ENCODE measurements at regions not wholly inside any gene's neighbourhood (a gene's known extent, or its start where the extent isn't known, plus 50 kb on each side); places are given as distances from the start of the nearest gene placed in this dataset.

DNA sequence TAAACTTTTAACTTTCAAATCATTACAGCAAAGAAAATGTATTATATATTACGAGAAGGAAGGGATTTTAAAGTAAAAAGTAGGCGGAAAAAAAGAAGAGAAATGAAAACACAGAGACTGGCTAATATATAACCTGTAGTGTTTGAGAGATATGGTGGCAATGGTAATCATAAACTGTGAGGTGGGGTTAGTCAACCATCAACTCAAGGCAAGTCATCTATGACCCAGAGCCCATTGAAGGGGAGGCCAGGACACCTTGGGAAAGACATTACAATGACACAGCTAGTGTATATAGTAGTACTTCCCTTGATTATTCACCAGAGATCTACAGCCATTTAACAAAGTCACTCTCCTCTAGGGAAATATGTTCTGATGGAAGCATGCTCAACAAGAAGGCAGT is 423.9 kb upstream of the PITX2 start:
- no peak overlapping the region for H3K4me3 ChIP-seq (ENCODE audit: low read depth, low read length)
- TF ChIP-seq, protein P1, sequence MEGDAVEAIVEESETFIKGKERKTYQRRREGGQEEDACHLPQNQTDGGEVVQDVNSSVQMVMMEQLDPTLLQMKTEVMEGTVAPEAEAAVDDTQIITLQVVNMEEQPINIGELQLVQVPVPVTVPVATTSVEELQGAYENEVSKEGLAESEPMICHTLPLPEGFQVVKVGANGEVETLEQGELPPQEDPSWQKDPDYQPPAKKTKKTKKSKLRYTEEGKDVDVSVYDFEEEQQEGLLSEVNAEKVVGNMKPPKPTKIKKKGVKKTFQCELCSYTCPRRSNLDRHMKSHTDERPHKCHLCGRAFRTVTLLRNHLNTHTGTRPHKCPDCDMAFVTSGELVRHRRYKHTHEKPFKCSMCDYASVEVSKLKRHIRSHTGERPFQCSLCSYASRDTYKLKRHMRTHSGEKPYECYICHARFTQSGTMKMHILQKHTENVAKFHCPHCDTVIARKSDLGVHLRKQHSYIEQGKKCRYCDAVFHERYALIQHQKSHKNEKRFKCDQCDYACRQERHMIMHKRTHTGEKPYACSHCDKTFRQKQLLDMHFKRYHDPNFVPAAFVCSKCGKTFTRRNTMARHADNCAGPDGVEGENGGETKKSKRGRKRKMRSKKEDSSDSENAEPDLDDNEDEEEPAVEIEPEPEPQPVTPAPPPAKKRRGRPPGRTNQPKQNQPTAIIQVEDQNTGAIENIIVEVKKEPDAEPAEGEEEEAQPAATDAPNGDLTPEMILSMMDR (IDR thresholded peaks at IDR 0.05; ENCODE audit: insufficient read depth, low read length), result no peak
- no peak for DNase-seq (ENCODE audit: low read depth)

DNA sequence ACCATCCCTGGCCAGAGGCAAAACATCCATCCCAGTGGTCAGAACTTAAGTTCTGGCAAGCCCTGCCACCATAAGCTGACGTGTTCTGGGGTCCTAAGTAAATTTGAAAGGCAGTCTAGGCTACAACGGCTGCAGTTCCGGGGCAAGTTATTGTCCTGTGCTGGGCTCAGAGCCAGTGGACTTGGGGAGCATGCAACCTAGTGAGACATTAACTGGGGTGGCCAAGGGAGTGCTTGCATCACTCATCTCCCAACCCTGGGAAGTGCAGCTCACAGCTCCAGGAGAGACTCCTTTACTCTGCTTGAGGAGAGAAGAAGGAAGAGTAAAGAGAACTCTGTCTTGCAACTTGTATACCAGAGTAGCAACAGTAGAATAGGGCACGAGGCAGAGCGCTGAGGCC is 425.4 kb upstream of the PITX2 start:
- no peak overlapping the region for H3K4me3 ChIP-seq (ENCODE audit: low read depth, low read length)
- TF ChIP-seq, protein P1 (IDR thresholded peaks at IDR 0.05; ENCODE audit: insufficient read depth, low read length), result no peak
- DNase-seq (ENCODE audit: low read depth), result no peak

DNA sequence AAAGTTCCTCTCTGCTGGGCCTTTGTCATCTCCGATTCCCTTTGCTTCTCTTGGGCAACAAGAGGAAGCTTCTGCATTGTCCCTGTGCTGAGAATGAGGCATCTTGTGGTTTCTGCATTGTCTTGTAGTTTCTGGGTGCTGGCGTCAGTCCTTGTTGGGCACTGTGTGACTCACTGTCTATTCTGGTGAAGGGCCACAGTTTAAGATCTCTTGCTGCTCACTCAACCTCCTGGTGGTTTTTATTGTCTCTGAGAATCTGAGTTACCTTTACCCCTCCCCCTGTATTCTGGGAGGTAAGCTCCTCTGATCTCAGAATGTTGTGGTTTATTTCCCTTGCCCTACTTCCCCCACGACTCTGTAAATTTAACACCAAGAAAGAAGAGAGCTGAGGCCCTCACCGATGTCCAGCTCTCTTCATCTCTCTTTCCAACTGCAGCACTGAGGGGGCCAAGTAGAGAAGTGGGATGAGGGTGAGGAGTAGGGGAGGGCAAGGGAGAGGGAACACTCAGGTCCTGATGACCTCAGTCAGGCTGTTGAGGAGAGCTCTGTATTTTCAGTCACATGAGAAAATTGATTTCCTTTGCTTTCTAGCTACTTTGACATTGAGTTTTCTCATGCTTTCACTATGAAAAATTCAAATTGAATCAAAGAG is 441.6 kb upstream of the PITX2 start:
- DNase-seq (ENCODE audit: low read depth), result peak; percentile 55
- TF ChIP-seq, protein P1 (IDR thresholded peaks at IDR 0.05; ENCODE audit: insufficient read depth, low read length), result no peak
- H3K4me3 ChIP-seq (ENCODE audit: low read depth, low read length), result no peak overlapping the region

DNA sequence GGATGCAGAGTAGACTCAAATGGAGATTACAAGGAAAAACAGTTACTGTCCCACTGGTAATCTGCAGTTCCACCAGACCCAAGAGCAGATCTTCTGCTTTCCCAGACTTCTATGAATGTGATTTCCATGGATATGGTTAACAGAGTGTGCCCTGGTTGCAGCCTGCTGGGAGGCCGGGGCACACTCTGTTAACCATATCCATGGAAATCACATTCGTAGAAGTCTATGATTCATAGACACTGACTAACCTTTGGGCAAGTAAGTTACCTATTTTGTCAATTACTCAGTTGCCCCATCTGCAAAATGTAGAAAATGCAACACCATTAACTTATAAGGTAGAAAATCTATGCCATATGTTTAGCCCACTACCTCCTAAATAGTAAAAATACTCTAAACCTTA is 443.1 kb upstream of the PITX2 start:
- TF ChIP-seq, protein P1 (IDR thresholded peaks at IDR 0.05; ENCODE audit: insufficient read depth, low read length), result no peak
- DNase-seq (ENCODE audit: low read depth), result no peak
- H3K4me3 ChIP-seq (ENCODE audit: low read depth, low read length), result no peak overlapping the region

DNA sequence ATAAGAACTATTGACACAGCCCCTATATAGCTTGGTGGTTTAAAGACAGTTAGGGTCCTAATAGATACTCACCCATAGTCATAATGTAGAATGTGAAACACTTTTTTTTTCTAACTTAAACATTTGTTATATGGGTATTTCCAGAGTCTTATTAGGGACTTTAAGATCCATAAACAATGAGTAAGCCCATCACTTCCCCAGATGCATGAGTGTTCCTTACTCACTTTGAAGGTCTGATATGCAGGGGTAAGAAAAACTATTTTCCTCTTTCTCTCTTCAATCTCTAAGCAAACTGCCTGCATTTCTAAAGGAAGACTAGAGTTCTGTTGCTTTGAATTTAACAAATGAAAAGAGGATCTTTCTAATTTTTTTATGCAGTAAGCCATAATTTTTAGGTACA is 443.6 kb upstream of the PITX2 start:
- TF ChIP-seq, protein P1 (IDR thresholded peaks at IDR 0.05; ENCODE audit: insufficient read depth, low read length), result no peak
- H3K4me3 ChIP-seq (ENCODE audit: low read depth, low read length), result no peak overlapping the region
- peak; percentile 15 for DNase-seq (ENCODE audit: low read depth)

DNA sequence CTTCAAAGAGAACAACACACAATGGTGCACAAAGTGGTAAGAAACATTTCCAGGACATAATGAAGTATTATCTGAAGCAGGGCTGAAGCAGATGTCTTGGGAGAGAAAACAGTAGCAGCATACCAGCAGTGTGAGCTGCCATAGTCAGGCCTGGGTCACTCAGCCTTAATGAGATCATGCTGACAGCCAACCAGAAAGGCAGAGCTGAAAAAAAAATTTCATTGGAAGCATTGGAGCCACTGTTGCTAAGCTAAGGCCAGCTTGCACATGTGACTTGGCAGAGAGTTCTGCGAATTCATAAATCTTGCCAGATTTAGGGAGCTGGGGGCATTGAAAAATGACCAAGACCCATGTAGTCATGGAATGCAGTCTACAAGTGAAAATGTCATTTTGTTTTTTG is 444.0 kb upstream of the PITX2 start:
- H3K4me3 ChIP-seq (ENCODE audit: low read depth, low read length), result no peak overlapping the region
- peak; percentile 38 for DNase-seq (ENCODE audit: low read depth)
- TF ChIP-seq, protein P1 (IDR thresholded peaks at IDR 0.05; ENCODE audit: insufficient read depth, low read length), result no peak

DNA sequence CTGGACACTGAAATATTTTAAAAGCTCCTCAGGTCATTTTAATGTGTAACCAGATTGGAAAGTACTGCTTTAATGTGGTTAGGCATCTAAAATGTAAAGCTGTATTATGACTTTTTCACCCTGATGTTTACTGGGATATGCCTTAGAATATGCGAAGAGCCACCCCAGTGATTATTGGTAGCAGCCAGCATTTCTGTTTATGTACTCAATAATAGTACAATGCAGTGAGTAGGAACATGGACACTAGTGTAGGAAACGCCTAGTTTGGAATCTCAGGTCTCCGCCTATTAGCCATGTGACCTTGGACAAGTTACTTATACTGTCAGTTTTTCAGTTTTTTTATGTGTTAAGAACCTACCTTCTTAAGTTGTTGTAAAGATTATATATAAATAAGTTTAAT is 446.0 kb upstream of the PITX2 start:
- TF ChIP-seq, protein P1 (IDR thresholded peaks at IDR 0.05; ENCODE audit: insufficient read depth, low read length), result no peak

More for the DNA sequence above, 446.0 kb upstream of the PITX2 start:
- no peak overlapping the region for H3K4me3 ChIP-seq (ENCODE audit: low read depth, low read length)
- DNase-seq (ENCODE audit: low read depth), result no peak
